GM03348 (cell line): ENCODE measurements at regions not wholly inside any gene's neighbourhood (a gene's known extent, or its start where the extent isn't known, plus 50 kb on each side); places are given as distances from the start of the nearest gene placed in this dataset.
"Not testable (repeated sequence)": the region's sequence is repeated elsewhere in the genome, so short reads cannot be mapped to it uniquely, and the experiment has no call there.

Experiments used
- DNase-seq: peaks from one replicate; pipeline ENCODE4 v3.0.0; 2012; ENCODE audit warnings: low spot score

DNA sequence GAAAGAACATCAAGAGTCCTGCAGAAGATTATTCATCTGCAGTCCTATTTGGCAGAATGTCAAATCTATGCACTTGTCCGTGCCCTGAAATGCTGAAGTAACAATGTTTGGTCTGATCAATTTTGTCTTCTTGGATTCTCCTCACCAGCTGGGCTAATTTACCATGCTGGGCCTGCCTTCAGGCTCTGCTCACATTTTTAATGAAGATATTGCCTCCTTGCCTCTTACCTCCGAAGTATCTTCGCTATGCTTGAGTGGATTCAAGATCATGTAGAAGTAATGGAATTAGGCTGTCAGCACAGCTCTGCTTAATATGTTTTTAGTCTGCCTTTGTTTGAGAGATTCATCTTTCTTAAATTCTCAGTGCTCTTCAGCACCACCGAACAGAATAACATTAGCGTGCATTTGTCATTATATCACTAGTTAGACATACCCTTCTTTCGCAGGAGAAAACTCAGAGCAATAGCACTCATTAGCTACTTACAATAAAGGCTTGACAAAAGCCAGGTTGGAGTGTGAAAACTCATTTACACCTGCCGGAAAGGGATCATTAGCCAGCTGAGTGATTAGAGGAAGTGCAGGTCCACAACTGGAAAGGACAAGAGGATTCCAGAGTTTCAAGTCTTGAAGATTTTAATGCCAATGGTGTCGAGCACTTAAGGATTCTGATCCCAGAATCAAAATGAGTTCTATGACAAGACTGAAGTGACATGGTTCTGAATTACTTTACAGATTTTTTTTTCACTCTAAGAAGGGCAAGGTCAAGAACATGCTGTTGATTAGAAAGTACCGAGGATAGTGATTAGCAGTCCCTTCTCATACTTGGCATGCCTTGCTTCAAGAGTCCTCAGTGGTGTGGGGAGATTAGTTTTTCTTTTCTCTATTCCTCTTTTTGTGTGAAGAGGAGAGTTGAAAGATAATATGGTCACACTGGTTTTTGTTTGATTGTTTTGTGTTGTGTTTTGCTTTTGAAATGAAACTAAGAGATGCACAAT lies 405.6 kb upstream of the TOM1L1 start:
- DNase-seq: no peak

DNA sequence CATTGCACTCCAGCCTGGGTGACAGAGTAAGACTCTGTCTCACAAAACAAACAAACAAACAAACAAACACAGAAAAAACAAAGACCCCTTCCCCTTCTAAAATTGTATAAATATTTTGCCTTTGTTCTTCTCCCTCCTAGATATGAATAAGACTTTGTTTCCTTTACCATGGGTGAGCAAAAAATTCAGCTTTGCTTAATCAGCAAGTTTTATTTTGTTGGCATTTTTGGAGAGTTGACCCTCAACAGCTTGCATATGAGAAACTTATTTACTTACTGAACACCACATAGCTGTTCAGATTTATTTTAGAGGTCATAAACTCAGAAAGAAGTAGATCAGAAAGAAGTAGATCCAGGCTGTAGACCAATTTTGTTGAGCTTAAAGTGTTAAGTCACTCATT lies 395.2 kb upstream of the TOM1L1 start:
- no peak for DNase-seq

GRCh38 chr17:54518706-54519105 lies 381.9 kb upstream of the TOM1L1 start:
- no peak for DNase-seq

GRCh38 chr17:54521137-54521536 lies 379.5 kb upstream of the TOM1L1 start:
- DNase-seq: no peak

DNA sequence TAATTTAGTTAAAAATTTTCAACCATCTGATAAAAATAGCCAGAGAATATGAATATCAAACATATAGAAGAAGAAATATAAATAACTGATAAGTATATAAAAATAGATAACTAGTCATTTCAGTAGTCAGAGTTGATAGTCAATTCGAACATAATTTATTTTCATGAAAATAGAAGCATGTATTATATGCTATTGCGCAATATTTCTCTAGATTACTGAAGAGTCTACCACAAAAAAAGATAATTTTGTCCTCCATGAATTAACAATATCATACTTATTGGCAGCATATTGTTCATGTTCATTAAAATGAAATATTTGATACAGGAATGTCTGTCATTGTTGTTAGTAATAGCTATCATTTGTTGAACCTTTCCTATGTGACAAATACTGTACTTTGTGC lies 376.2 kb upstream of the TOM1L1 start:
- no peak for DNase-seq

DNA sequence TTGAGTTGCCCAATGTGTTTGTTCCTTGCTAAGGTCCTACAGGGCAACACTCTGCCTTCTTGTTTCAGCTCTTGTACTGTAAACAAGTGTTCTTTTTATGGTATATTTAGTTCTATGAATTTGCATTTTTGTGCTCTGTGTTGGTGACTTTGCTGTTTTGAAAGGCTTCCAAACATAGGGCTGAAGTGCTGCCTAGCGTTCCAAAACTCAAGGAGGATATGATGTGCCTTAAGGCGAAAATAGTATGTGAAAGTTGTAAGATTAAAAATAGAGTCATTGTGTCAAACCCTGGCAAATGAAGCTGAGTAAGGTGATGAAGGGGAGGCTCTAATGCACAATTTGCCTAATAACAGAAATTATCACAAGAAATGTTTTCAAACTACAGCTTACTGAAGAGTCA lies 372.7 kb upstream of the TOM1L1 start:
- DNase-seq: no peak

DNA sequence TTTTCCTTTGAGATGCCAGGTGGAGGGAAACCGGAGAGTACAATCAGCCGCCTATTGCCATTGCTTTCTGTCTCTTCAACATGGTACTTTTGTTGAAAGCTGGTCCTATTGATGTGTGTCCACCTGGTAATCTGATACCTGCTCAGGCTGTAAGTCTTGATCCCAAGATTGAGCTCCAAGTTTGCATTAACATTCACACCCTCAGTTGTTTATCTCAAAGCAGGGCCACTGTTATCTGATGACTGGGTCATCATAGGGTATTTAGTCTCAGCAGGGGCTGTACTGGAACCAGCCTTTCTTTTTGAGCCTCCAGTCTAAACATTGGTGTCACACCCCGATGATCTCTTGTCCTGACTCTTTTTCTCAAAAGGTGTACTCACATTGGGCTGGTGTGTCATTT lies 370.3 kb upstream of the TOM1L1 start:
- no peak for DNase-seq

DNA sequence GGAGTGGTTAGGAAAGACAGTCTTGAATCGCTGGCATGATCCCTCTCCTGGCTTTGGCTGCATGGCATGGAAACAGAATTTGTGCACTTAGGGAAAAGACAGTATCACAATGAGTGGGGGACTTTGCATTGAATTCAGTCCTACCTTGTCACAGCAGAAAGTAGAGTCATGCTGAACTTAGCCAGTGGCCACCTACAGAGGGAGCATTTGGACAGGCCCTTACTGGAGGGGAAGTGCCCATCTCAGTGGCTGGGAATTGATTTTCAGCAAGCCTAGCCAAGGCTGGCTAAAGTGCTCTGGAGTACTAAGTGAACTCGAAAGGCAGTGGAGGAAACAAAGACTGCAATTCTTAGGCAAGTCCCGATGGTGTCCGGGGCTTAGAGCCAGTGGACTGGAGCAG lies 364.3 kb upstream of the TOM1L1 start:
- no peak for DNase-seq

GRCh38 chr17:54537656-54538055 lies 363.0 kb upstream of the TOM1L1 start:
- no peak for DNase-seq

DNA sequence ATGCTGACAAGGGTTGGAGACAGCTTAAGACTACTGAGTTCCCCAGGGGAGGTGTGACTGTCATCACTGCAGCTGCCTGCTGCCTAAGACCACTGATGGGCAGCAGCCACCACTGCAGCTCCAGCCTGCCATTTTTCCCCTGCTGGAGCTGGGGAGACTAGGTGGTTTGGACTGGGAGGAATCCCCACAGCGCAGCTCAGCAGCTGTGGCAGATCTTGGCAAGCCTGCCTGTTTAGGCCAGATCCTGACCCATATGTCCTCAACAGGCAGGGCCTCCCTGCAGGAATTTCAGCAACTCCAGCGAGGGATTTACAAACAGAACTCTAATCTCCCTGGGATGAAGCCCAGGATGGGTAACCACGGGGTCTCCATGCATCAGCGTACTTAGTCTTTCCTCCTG lies 356.4 kb upstream of the TOM1L1 start:
- DNase-seq: no peak

GRCh38 chr17:54559883-54560282 lies 340.8 kb upstream of the TOM1L1 start:
- DNase-seq: no peak

- DNase-seq: no peak
Observed at GRCh38 chr17:54608634-54609155, 292.0 kb upstream of the TOM1L1 start.

GRCh38 chr17:54620399-54620978 lies 280.2 kb upstream of the TOM1L1 start:
- no peak for DNase-seq

GRCh38 chr17:54623746-54624145 lies 276.9 kb upstream of the TOM1L1 start:
- DNase-seq: no peak

- DNase-seq: no peak
Observed at GRCh38 chr17:54626146-54626703, 274.4 kb upstream of the TOM1L1 start.

DNA sequence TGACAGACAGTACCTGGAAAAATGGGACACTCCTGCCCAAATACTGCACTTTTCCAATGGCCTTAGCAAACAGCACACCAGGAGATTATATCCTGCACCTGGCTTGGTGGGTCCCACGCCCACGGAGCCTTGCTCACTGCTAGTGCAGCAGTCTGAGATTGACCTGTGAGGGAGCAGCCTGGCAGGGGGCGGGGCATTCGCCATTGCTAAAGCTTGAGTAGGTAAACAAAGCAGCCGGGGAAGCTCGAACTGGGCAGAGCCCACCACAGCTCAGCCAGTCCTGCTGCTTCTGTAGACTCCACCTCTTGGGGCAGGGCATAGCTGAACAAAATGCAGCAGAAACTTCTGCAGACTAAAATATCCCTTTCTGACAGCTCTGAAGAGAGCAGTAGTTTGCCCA lies 261.2 kb upstream of the TOM1L1 start:
- DNase-seq: not testable (repeated sequence)

- DNase-seq: no peak
Observed at GRCh38 chr17:54662978-54663876, 237.4 kb upstream of the TOM1L1 start.

- DNase-seq: no peak
Observed at GRCh38 chr17:54666559-54666958, 234.1 kb upstream of the TOM1L1 start.

GRCh38 chr17:54678158-54678557 lies 222.5 kb upstream of the TOM1L1 start:
- DNase-seq: no peak

- no peak for DNase-seq
Observed at GRCh38 chr17:54680410-54680809, 220.2 kb upstream of the TOM1L1 start.

DNA sequence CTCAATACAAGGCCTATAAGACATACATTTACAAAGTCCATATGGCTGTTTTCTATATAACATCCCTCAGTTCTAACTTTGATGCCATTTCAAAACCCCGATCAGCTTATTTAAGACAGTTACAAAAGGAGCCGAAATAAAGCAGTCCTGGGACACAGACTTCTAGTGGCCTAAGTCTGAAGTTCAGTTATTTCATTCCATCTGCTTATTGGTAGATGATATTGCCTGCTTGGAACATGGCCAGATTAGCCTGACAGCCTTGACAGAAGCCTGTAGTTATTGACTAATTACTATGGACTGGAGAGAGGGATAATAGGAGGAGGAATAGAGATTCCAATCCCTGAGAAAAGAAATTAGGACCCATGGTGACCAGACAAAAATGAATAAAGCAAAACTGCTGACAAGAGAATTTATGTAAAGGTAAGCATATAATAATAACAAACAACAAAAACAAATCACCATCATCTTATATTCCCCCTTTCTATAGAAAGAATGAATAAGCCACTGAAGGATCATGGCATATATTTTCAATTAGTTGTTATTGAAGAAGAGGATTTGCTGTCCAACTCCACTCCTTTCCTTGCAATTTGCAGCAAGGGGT lies 206.3 kb upstream of the TOM1L1 start:
- no peak for DNase-seq
